ENCODE measurements at regions not wholly inside any gene's neighbourhood (a gene's known extent, or its start where the extent isn't known, plus 50 kb on each side); places are given as distances from the start of the nearest gene placed in this dataset.

GRCh38 chr4:14829795-14830194, 172.5 kb upstream of the CPEB2 start:
- no peak for DNase-seq

- DNase-seq = no peak
These were observed 170.9 kb upstream of the CPEB2 start for GRCh38 chr4:14831416-14831815.

DNA sequence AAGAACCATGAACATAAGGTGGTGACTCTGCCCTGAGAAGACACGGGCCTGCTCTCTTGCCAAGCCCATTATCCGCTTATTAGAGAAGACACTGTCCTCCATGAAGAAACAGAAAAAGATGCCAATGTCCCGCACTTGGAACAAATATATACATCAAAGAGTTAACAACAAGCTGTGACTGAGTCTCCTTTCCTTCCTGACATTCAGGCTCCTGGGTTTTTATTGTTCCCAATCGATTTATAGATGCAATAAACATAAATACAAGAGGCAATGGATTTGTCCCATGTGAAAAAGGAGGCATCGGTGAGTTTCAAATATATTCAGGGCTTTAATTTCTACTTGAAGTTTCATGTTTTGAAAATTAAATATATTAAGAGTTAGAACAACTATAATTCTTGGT, 169.2 kb upstream of the CPEB2 start:
- no peak for DNase-seq

- no peak for DNase-seq
These were observed 167.9 kb upstream of the CPEB2 start for GRCh38 chr4:14834382-14834781.

GRCh38 chr4:14835288-14835687, 167.0 kb upstream of the CPEB2 start:
- DNase-seq = no peak

- no peak for DNase-seq
These were observed 166.4 kb upstream of the CPEB2 start for GRCh38 chr4:14835708-14836425.

GRCh38 chr4:14837860-14838259, 164.4 kb upstream of the CPEB2 start:
- no peak for DNase-seq

GRCh38 chr4:14841801-14842768, 160.2 kb upstream of the CPEB2 start:
- no peak for DNase-seq

DNA sequence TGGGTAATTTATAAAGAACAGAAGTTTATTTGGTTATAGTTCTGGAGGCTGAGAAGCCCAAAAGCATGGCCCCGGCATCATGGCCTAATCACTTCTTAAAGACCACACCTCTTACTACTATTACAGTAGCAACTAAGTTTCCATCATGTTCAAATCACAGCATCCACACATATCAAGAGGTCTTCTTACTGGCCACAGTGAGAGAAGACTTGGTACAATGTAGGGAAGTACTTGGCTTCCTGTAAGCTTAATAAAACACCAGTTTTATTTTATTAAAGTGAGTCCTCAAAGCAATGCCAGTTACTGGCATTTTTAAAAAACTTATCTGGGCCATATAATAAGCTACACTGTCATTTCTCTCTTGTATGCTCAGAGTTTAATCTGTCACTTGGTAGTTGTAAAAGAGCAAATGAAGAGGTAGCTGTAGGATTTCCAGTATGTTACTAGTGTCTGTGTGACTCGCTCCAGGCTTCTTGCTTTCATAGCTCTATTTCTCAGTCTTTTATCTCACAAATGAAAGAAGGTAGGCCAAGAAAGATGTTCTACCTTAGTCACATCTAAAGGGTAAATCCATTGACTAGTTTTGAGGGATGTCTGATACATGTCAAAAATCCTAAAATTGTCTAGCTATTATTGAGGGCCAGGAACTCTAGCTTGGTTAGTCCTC, 159.2 kb upstream of the CPEB2 start:
- DNase-seq = no peak

GRCh38 chr4:14844061-14844460, 158.2 kb upstream of the CPEB2 start:
- DNase-seq = no peak

GRCh38 chr4:14848229-14848628, 154.1 kb upstream of the CPEB2 start:
- DNase-seq = no peak

DNA sequence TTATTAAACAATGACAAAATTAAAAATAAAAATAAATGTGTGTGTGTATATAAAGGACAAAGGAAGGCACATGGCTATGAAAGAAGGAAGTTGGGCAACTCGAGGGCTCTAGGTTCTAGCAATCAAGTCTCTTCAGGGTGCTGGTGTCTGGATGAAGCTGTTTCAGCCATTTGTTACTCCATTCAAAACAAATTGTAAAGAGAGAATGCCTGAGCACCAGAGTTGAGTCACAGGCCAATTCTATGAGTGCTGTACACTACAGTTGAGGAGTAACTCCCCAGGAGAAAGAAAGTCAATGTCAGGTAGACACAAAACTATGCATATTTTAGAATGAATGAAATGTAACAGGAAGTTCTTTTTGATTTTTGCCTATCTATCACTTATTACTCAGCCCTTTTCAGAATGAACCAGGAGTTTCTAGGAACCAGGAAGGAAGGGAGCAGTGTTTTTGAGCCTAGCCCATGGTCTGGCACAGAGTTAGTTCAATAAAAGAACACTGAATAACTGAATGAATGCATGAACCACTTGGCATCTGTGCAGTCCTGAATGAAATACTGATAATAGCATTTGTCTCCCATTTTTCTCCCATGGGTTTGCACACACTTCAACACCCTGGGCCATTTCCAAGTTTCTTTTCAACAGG, 151.7 kb upstream of the CPEB2 start:
- DNase-seq = no peak

- DNase-seq = no peak
These were observed 148.9 kb upstream of the CPEB2 start for GRCh38 chr4:14853176-14853943.

DNA sequence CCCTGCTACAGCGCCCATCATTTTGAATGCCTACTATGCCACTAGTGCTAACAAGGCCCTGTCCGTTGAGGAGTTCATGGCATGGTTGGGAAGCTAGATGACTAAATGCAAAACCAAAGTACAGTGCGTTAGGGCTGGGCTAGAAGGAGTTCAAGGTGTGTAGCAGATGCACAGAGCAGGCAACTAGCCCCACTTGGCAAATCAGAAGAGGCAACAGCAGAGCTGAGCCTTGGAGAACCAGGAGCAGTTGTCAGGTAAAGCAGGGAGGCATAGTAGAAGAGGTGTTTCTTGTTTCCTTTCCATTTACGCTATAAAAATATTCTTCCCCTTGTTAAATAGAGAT, 146.6 kb upstream of the CPEB2 start:
- no peak for DNase-seq

GRCh38 chr4:14856062-14856933, 146.0 kb upstream of the CPEB2 start:
- no peak for DNase-seq

DNA sequence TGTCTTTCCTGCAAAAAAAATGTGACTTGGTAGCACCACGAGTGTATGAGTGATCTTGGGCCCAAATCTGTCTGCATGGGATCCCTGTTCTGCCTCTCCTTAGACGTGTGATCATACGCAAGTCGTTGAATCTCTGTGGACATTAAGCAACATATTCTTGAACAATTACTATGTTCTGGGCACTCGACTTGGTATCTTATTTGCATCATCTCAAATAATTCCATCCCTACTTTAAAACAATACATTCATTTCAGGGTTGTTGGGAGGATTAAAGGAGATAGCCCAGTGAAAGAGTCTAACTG, 145.4 kb upstream of the CPEB2 start:
- DNase-seq = no peak

GRCh38 chr4:14857475-14857874, 144.8 kb upstream of the CPEB2 start:
- no peak for DNase-seq

- no peak for DNase-seq
These were observed 144.3 kb upstream of the CPEB2 start for GRCh38 chr4:14857981-14858380.

DNA sequence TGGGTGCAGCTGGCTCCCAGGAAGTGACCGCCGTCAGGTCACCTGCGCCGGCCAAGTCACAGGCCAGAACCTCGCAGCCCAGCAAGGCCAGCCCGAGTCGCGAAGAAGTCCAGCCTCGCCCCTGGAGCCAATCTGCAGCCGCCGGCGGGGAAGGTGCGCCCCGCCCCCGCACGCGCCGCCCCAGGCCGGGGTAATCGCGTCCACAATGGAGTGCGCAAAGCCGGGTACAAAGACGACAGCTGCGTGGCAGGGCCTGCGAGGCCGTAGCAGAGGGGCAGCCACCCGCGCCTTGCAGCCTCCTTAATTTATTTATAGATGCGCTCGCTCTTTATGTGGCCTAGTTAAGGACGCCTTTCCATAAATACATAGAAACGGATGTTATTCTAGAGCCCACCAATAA, 139.4 kb upstream of the CPEB2 start:
- DNase-seq = no peak

DNA sequence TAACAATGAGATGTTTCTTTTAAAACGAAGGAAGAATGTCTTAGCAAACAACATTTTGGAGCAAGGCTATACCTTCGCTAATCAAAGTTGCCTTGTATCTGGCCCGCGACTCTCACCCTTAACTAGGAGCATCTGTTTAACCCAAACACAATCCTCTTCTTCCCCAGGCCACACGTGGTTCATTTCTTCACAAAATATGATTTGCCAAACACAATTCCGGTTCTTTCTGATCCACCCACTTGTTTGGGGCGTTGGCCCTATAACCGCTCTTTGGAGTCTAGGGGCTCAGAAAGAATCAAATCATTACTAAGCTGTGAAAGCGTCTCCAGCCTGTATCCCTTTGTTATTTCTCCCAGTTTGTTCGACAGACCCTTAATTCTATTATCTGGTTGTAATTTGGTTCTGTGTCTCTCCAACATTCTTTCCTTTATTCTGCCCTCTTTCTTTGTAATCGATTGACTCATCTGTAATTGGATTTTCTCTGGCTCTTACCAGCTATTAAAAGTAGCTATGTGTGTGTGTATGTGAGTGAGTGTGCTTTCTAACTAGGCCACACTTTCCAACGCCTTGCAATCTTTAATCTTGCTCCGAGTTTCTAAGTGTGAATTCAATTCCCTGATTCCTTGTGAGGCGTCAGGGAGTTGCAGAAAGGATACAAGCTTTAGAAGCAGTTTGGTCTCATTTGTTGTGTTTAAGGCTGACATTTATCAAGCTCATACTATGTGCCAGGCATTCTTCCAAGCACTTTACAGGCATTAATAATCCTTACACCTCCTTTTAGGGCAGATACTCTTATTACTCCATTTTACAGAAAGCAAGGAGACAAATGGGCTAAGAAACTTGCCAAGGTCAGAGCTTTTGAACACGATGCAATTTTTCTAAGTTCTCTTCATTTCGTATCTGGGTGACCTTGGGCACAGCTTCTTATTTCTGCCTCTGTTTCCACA, 138.6 kb upstream of the CPEB2 start:
- no peak for DNase-seq

All from NCI-H1436 treated with DMSO at 0.1 percent for 48 hours (cell line).